HG03342 (cell line): ENCODE measurements at regions not wholly inside any gene's neighbourhood (a gene's known extent, or its start where the extent isn't known, plus 50 kb on each side); places are given as distances from the start of the nearest gene placed in this dataset.

Experiments used
- ATAC-seq: cut with Tn5 transposase; IDR thresholded peaks from one replicate; pipeline ENCODE4 v1.9.1; 2021; ENCODE audit warnings: mild to moderate bottlenecking, moderate library complexity; ENCODE audit not compliant: unreplicated experiment

- no peak for ATAC-seq
Observed at GRCh38 chr6:15881150-15881549, 218.3 kb upstream of the DTNBP1 start.

- no peak for ATAC-seq
Observed at GRCh38 chr6:15880262-15880973, 217.6 kb upstream of the DTNBP1 start.

GRCh38 chr6:15879371-15880261, 216.8 kb upstream of the DTNBP1 start:
- ATAC-seq: peak; percentile 66

GRCh38 chr6:15877231-15877630, 214.4 kb upstream of the DTNBP1 start:
- no peak for ATAC-seq

- peak; percentile 70 for ATAC-seq
Observed at GRCh38 chr6:15876406-15876805, 213.6 kb upstream of the DTNBP1 start.

- no peak for ATAC-seq
Observed at GRCh38 chr6:15875797-15876196, 213.0 kb upstream of the DTNBP1 start.

- ATAC-seq: no peak
Observed at GRCh38 chr6:15874821-15875220, 212.0 kb upstream of the DTNBP1 start.

DNA sequence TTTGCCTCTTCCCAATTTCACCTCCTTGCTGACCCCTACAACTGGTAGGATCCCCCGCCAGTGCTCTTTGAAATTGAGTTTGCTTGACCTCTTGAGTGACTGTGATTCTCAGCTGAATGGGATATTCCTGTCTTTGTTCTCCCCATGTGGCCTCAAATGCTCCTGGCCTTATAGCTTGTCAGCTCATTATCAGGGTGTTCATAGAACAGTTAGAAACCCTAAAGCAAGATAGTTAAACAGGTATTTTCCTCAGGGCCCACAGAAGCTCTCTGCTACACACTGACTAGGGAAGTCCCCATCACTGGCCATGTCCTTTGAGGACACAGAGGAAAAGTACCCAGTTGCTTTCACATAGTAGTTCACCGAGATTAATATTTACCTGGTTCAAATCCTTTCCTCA, 211.5 kb upstream of the DTNBP1 start:
- ATAC-seq: no peak

DNA sequence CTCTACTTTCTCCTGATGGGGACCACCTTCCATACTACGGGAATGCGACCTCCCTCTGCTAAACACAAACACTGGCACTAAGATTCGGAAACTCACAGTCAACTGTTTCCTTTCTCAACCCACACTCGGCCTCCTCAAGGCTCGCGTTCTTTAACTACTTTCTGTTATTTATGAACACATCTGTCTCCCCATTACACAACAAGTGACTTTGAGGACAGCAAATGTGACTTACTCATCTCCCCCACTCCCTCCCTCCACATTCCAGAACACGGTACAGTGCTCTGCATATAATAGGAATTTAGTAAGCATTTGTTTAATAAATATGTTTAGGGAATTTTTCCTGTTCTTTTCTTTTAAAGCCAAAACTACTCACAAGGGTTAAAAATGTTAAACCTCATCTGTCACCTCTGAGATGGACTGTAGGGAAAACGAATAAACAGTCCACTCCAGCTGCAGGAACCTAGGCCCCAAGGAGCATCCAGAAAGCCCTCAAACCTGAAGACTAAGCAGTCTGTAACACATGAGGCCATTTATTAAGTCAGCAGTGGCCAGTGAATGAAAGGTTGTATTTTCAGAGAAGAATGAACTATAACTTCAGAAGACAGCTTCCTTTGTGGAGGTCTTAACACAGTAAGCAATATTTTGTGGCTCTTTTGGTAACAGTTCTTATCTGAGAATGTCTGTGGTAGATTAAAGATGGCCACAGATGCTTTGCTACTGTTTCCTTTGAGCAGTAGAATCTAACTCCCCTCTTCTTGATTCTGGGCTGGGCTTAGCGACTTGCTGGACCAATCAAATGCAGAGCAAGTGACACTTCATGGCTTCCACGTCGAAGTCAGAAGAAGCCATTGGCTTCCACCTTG, 209.6 kb upstream of the DTNBP1 start:
- no peak for ATAC-seq

- ATAC-seq: no peak
Observed at GRCh38 chr6:15871276-15871675, 208.4 kb upstream of the DTNBP1 start.

DNA sequence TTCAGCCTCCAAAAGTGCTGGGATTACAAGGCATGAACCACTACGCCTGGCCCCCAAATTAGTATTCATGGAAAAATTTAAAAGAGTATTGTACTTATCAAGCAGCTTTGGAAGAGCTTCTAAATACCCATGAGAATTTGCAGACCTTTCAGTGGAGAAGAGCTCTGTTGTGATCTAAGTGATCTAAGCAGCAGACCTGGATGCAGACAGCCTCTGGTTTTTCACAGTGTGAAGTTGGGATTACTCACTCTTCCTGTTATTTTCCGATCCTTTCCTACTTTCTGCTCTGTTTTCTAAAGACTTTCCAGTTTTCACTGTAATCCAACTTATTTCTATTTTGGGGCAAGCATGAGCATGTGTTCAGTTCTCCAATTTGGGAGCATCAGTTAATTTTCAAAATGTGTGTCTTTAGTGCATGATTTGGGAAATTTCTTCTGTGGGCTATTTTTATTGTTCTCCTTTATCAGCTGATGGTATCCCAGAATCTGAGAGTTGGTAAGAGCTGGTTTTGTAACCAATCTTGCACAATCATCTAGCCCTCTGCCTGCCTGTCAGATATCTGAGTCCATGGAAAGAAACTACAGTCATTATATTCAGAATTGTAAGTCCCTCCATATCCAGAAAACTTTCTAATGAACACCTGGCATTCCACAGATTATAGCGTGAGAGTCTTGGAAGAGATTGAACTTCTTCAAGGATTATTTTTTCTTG, 207.7 kb upstream of the DTNBP1 start:
- ATAC-seq: no peak

DNA sequence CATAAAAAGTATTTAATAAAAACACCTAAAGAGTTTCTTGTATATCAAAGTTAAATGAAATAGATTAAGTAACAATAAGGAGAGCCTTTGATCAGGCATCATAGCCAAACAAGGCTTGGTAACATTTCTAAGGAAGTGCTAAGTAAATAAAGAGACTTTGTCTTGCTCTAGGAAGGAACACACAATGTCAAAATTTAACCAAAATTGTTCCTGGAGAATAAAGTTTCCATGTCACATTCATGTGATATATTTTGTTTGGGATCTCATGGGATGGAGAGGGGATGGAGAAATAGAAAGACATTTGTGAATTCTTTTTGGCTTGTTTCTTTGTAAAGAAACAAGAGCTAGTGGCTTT, 201.9 kb upstream of the DTNBP1 start:
- no peak for ATAC-seq

- ATAC-seq: no peak
Observed at GRCh38 chr6:15864038-15864707, 201.3 kb upstream of the DTNBP1 start.

- no peak for ATAC-seq
Observed at GRCh38 chr6:15862810-15863209, 200.0 kb upstream of the DTNBP1 start.

DNA sequence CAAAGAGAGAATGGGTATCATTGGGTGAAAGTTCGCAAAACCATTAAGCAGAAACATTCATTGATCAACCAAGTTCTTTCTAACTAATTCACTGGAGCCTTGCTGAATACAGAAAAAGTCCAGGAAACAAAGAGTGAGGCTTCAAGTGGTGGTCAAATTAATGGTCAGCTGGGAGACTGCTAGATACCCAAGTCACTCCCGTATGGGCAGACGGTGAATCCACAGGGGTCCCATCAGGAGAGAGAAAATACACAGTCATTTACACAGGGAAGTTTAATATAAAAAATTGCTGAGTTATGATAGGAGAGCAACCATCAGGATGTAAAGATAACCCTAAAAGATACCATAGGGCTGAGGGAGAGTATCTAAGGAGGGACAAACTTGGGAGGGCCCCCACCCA, 198.7 kb upstream of the DTNBP1 start:
- ATAC-seq: no peak

DNA sequence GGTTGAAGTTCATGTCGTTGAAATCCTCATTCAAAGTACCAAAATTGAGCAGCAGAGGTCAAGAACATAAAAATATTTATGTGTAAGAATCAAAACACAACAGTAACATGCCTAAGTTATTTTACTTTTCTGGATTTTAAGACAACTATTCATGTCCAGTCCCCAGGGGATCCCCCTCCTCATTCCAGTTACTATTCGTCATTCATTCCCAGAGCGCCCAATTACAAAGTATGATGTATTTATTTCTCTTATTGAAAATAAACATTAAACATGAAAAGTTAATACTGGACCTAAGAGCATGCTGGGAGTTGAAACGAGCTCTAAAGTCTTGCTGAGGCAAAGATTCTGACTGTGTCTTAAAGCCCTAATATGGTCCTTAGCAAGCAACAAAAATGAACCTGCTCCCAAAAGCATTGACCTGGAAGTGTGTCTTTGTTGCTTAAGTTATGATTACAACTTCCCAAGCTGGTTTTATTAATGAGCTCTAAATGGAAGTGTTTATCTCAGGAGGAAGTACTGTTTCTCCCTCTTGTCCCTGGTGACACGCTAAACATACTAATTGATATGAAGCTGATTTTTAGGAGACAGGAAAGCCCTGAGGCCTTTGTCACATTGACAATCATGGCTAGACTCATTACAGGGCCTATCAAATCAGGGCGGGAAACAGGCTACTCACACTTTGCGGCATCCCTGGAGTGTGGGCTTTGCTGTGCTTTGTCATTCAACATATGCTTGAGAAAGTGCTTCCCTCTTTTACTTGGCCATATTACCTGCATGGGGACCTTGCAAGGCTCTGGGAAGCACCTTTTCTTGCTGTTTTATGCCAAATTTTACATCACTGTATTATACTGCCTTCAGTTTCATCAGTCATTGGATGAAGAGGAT, 192.2 kb upstream of the DTNBP1 start:
- ATAC-seq: no peak

GRCh38 chr6:15854378-15854777, 191.6 kb upstream of the DTNBP1 start:
- no peak for ATAC-seq

DNA sequence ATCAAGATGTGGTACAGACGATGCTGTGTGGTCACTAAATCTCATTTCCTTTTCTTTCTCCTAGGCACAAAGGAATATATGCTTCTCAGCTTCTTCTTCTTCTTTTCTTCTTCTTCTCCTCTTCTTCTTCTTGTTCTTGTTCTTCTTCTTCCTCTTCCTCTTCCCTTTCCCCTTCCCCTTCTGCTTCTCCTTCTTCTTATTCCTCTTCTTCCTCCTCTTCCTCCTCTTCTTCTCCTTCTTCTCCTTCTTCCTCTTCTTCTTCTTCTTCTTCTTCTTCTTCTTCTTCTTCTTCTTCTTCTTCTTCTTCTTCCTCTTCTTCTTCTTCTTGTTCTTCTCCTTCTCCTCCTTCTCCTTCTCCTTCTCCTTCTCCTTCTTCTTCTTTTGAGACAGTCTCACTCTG, 190.4 kb upstream of the DTNBP1 start:
- no peak for ATAC-seq

DNA sequence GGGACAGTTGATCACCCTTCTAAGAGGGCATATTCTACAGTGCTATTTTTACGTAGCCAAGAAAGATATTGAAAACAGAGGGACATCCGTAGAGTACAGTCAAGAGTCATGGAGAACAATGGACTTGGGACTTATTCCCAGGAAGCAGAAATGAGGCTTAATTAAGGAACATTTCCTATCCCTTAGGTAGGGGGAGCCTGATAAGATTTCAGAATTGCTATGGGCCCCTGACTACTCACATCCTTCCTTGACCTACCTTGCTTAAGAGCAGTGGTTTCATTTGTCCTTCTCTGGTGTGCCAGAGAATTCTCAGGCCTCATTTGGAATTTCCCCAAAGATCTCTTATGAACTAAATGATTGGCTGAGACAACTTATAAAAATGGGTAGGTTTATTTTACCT, 189.5 kb upstream of the DTNBP1 start:
- no peak for ATAC-seq
